ENCODE measurements at regions not wholly inside any gene's neighbourhood (a gene's known extent, or its start where the extent isn't known, plus 50 kb on each side); places are given as distances from the start of the nearest gene placed in this dataset.

GRCh38 chr1:184199036-184199435 is 147.5 kb downstream of the TSEN15 start:
- H4K20me1 ChIP-seq (ENCODE audit: insufficient read depth) = no peaks in the 10 kb centered on the region
- H2AFZ ChIP-seq (ENCODE audit: low read depth, low read length) = no peak overlapping the region
- no peaks in the 10 kb centered on the region for H3K36me3 ChIP-seq (ENCODE audit: insufficient read depth, low read length)
- H3K27ac ChIP-seq (ENCODE audit: low read length) = no peak overlapping the region
- H3K9ac ChIP-seq (ENCODE audit: low read length) = no peak overlapping the region
- H3K27me3 ChIP-seq (ENCODE audit: insufficient read depth, low read depth, low read length) = no peaks in the 10 kb centered on the region
- H3K4me2 ChIP-seq (ENCODE audit: low read length) = no peak overlapping the region
- no peak for TF ChIP-seq EP300 (conservative IDR thresholded peaks at IDR 0.05; ENCODE audit: poor library complexity, severe bottlenecking)
- TF ChIP-seq REST (IDR thresholded peaks at IDR 0.05; ENCODE audit: borderline replicate concordance) = no peak
- TF ChIP-seq TAF1 (IDR thresholded peaks at IDR 0.05; ENCODE audit: low read depth) = no peak
- no peak for TF ChIP-seq RAD21 (conservative IDR thresholded peaks at IDR 0.05)
- TF ChIP-seq MXI1 (conservative IDR thresholded peaks at IDR 0.05; ENCODE audit: poor library complexity, severe bottlenecking) = no peak
- no peak for TF ChIP-seq POLR2AphosphoS5 (IDR thresholded peaks at IDR 0.05)
- no peak for TF ChIP-seq SMC3 (conservative IDR thresholded peaks at IDR 0.05; ENCODE audit: poor library complexity)
- TF ChIP-seq EZH2 (IDR thresholded peaks at IDR 0.05; ENCODE audit: borderline replicate concordance, insufficient read depth, low read length, poor library complexity, severe bottlenecking) = no peak
- no peak for TF ChIP-seq CTCF (IDR thresholded peaks at IDR 0.05; ENCODE audit: poor library complexity, severe bottlenecking)
- no peaks in the 10 kb centered on the region for H3F3A ChIP-seq (ENCODE audit: insufficient read depth, low read length, poor library complexity, severe bottlenecking)
- H3K9me3 ChIP-seq (ENCODE audit: low read length) = no peaks in the 10 kb centered on the region
- H3K79me2 ChIP-seq (replicated peaks; ENCODE audit: insufficient read depth, low read length) = no peaks in the 10 kb centered on the region
- H3K4me3 ChIP-seq (ENCODE audit: low read length) = no peak overlapping the region
- no peaks in the 10 kb centered on the region for H3K9me2 ChIP-seq (ENCODE audit: insufficient read depth, low read length)

- peak overlapping the region; percentile 36 for H3K27ac ChIP-seq (ENCODE audit: low read length)
- no peaks in the 10 kb centered on the region for H3K9me2 ChIP-seq (ENCODE audit: insufficient read depth, low read length)
- H3F3A ChIP-seq (ENCODE audit: insufficient read depth, low read length, poor library complexity, severe bottlenecking) = no peaks in the 10 kb centered on the region
- no peak overlapping the region for H3K9ac ChIP-seq (ENCODE audit: low read length)
- TF ChIP-seq EP300 (conservative IDR thresholded peaks at IDR 0.05; ENCODE audit: poor library complexity, severe bottlenecking) (peak; percentile 26), TAF1 (IDR thresholded peaks at IDR 0.05; ENCODE audit: low read depth) (no peak)
- H4K20me1 ChIP-seq (ENCODE audit: insufficient read depth) = no peaks in the 10 kb centered on the region
- H3K36me3 ChIP-seq (ENCODE audit: insufficient read depth, low read length) = no peaks in the 10 kb centered on the region
- no peaks in the 10 kb centered on the region for H3K9me3 ChIP-seq (ENCODE audit: low read length)
- no peak overlapping the region for H3K4me2 ChIP-seq (ENCODE audit: low read length)
- H3K27me3 ChIP-seq (ENCODE audit: insufficient read depth, low read depth, low read length) = no peaks in the 10 kb centered on the region
- H2AFZ ChIP-seq (ENCODE audit: low read depth, low read length) = no peak overlapping the region
- H3K4me3 ChIP-seq (ENCODE audit: low read length) = peak overlapping the region; percentile 15
- no peaks in the 10 kb centered on the region for H3K79me2 ChIP-seq (replicated peaks; ENCODE audit: insufficient read depth, low read length)
Measured at GRCh38 chr1:184199438-184200085, 148.0 kb downstream of the TSEN15 start.

All from neural cell (in vitro differentiated cells).